Astrocyte of the cerebellum (primary cell): ENCODE measurements at regions not wholly inside any gene's neighbourhood (a gene's known extent, or its start where the extent isn't known, plus 50 kb on each side); places are given as distances from the start of the nearest gene placed in this dataset.
"Not testable (repeated sequence)": the region's sequence is repeated elsewhere in the genome, so short reads cannot be mapped to it uniquely, and the experiment has no call there.

Experiments
- DNase-seq: peaks from one replicate; pipeline ENCODE4 v3.0.0-alpha.2; 2011; ENCODE audit warnings: low read depth
- H3K4me3 ChIP-seq: 2 replicates; pipeline ENCODE4 v1.5.1; 2011; ENCODE audit warnings: mild to moderate bottlenecking, low read depth, low read length, moderate library complexity
- in situ Hi-C: cut with HindIII; loops from 2 replicates; pipeline ENCODE4 v1.10.0; 2017; ENCODE audit warnings: low sequenced_read_pairs
- TF ChIP-seq, protein P1 (sequence below): IDR thresholded peaks from 2 replicates; pipeline ENCODE4 v1.5.1; 2012; ENCODE audit warnings: low read length, low read depth, moderate library complexity, mild to moderate bottlenecking; ENCODE audit errors: missing control alignments

DNA sequence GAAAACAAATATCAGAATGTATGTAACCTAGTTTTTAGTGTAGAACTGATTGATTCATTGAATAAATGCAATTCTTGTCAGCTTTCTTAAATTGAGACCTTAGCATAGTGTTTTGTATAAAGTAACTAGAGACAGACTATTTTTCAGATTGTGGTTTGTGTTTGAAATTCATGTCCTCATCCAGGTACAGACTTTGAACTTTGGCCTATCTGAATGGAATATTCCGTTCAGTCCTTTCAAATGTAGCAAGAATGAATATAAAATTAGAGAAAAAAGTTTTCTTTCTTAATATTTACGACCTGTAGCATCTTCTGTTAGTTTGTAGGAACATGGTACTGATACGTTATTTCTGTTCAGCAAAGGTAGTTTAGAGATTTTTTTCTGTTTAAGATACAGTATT, 378.4 kb upstream of the RGS6 start:
- TF ChIP-seq, protein P1, sequence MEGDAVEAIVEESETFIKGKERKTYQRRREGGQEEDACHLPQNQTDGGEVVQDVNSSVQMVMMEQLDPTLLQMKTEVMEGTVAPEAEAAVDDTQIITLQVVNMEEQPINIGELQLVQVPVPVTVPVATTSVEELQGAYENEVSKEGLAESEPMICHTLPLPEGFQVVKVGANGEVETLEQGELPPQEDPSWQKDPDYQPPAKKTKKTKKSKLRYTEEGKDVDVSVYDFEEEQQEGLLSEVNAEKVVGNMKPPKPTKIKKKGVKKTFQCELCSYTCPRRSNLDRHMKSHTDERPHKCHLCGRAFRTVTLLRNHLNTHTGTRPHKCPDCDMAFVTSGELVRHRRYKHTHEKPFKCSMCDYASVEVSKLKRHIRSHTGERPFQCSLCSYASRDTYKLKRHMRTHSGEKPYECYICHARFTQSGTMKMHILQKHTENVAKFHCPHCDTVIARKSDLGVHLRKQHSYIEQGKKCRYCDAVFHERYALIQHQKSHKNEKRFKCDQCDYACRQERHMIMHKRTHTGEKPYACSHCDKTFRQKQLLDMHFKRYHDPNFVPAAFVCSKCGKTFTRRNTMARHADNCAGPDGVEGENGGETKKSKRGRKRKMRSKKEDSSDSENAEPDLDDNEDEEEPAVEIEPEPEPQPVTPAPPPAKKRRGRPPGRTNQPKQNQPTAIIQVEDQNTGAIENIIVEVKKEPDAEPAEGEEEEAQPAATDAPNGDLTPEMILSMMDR: no peak
- H3K4me3 ChIP-seq: no peak overlapping the region
- DNase-seq: no peak
- in situ Hi-C loops: no loop called here

DNA sequence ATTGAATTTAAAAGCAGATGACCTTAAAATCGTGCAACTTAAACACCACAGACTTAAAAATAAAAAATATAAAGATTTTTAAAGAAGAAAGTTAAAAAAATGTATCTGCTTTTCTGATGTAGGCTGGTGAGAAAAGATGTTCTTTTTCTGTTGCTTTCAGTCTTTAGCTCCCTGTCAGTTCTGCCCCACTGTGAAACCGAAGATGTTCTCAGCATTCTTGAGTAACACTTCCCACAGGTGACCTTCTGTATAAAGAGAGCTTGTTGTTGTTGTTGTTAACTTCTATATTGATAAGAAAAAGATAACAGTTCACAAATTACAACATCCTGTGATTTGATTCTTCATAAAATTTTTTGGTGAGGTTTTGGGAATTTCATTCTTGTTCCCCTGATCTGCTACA, 377.9 kb upstream of the RGS6 start:
- no peak overlapping the region for H3K4me3 ChIP-seq
- TF ChIP-seq, protein P1: no peak
- in situ Hi-C loops: no loop called here
- DNase-seq: no peak

DNA sequence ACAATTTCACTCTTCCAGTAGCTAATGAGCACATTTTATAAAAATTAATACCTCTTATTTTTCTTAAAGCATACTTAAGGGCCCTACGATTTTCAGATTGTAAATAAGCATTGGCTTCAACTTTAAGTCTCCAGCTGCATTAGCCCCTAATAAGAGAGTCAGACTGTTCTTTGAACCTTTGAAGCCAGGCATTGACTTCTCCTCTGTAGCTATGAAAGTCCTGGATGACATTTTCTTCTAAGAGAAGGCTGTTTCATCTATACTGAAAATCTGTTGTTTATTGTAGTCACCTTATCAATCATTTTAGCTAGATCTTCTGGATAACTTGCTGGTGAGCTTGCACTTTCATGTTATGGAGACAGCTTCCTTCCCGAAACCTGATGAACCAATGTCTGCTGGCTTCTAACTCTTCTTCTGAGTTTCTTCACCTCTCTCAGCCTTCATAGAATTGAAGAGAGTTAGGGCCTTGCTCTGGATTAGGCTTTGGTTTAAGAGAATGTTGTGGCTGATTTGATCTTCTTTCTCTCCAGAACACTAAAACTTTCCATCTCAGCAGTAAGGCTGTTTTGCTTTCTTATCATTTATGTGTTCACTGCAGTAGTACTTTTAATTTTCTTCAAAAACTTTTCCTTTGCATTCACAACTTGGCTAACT, 377.1 kb upstream of the RGS6 start:
- no peak for DNase-seq
- H3K4me3 ChIP-seq: no peak overlapping the region
- TF ChIP-seq, protein P1: no peak
- in situ Hi-C loops: no loop called here

DNA sequence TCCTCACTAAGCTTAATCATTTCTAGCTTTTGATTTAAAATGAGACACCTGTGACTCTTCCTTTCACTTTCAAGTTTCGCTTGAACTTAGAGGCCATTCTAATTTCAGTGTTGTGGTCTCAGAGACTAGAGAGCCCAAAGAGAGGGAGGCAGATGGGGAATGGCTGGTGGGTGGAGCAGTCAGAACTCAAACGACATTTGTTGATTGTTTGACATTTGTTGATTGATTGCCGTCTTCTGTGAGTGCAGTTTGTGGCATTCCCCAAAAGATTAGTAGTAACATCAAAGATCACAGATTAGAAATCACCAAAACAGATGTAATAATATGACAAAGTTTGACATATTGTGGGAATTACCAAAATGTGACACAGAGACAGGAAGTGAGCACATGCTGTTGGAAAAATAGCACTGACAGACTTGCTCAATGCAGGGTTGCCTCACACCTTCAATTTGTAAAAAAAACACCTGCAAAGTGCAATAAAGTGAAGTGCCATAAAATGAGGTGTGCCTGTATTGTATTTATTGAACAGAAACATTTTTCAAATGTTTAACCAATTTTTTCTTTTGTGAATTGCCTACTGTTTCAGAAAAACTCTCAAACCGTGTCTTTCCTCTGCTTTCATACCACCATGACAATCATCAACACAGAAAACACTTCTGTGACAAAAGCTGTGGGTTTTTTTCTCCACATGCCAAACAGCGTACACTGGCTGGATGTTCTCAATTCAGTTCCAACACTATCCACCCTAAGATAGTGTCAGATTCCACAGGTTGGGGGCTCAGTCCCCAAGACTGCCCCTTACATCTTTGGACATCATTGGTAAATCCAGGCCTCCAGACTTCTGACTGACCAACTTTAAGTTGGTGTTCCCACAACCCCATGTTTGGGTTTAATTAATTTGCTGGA, 376.3 kb upstream of the RGS6 start:
- no peak overlapping the region for H3K4me3 ChIP-seq
- in situ Hi-C loops: no loop called here
- DNase-seq: no peak
- TF ChIP-seq, protein P1: no peak

DNA sequence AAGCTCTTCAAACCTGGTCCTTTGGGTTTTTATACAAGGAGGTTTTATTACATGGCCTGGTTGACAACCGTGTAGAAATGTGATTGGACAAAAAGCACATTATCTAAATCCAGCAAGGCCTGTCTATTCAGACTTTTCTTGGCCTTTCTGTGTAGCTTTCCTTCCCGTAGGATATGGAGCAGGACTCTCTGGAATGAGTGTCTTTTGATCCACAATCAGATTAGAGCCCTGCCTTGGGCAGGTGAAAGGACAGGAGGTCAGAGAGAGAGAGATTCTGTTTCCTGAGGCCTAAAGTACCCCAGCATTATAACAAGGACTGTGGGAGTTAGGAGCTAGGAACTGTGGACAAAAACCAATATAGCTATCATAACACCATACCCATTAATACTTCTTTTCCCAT, 375.5 kb upstream of the RGS6 start:
- TF ChIP-seq, protein P1: no peak
- no peak for DNase-seq
- in situ Hi-C loops: no loop called here
- H3K4me3 ChIP-seq: no peak overlapping the region

DNA sequence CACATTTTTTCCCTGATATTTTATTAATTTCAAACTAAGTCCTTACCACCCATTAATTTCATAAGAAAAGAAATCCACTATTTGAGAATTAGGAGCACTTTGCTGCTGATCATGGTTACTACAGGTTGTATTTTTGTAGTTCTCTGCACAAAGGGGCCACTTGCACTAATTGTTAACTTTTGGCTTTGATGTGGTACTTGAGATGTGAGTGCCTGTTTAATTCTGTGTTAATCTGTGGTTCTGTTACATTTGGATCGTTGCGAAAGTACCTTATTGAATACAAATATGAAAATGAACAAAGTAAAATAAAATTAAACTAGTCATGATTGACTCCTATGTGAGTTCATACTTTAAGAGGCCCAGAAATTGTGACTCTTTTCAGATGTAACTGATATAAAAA, 374.9 kb upstream of the RGS6 start:
- H3K4me3 ChIP-seq: no peak overlapping the region
- in situ Hi-C loops: no loop called here
- TF ChIP-seq, protein P1: no peak
- no peak for DNase-seq

DNA sequence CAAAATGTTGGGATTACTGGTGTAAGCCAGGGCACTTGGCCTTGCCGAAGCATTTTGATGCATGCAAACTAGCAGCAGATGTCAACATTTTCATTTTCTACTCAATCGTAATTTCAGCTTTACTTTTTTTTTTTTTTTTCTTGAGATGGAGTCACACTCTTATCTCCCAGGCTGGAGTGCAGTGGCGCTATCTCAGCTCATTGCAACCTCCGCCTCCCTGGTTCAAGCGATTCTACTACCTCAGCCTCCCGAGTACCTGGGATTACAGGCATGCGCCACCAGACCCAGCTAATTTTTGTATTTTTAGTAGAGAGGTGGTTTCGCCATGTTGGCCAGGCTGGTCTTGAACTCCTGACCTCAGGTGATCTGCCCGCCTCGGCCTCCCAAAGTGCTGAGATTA, 373.3 kb upstream of the RGS6 start:
- in situ Hi-C loops, H3K4me3 ChIP-seq, DNase-seq: not testable (repeated sequence)
